ENCODE measurements at regions not wholly inside any gene's neighbourhood (a gene's known extent, or its start where the extent isn't known, plus 50 kb on each side); places are given as distances from the start of the nearest gene placed in this dataset.

DNA sequence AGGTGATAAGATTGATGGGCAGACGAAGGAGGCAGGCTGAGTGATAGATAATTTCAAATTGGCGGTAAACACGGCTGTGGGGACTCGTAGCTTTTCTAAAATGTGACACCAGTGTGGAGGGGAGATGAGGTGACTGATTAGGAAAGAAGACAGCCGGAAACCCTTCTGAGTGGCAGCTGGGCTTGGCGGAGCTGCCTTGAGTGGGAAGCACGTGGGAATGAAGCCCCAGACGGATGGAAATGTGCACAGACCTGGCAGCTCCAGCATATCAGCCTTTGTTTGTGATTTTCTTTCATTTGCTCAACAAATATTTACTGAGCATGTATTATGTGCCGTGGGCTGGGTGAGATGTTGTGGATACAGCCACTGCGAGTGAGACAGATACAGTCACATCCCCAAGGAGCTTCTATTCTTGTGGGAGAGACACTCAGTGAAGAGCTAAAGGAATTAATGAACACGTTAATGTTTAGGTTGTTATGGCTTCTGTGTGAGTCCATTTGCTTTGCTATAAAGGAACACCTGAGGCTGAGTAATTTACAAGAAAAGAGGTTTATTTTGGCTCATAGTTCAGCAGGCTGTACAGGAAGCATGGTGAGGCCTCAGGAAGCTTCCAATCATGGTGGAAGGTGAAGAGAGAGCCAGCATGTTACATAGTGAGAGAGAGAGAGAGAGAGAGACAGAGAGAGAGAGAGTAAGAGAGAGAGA lies 65.5 kb upstream of the LHX5 start:
- peaks cover 17% of the 10 kb centered on the region for H3K27me3 Mint-ChIP-seq (ENCODE audit: insufficient read depth, unreplicated experiment)
- no TSS peak for BruUV-seq (replicated peaks)
- Histone ChIP-seq H3K9me3 (no peaks in the 10 kb centered on the region), H3K27me3 (replicated peaks; ENCODE audit: control insufficient read depth, insufficient read depth, low read length) (no peaks in the 10 kb centered on the region; the same call in none of the 2 replicates), H3K4me1 (no peaks in the 10 kb centered on the region), H3K36me3 (ENCODE audit: control insufficient read depth, insufficient read depth, low read length) (no peaks in the 10 kb centered on the region), H3K4me3 (ENCODE audit: low read depth, low read length) (no peak overlapping the region)
- H3K36me3 Mint-ChIP-seq (ENCODE audit: insufficient read depth, unreplicated experiment) = no peaks in the 10 kb centered on the region
- no peak for DNase-seq
- TF ChIP-seq, protein P1, sequence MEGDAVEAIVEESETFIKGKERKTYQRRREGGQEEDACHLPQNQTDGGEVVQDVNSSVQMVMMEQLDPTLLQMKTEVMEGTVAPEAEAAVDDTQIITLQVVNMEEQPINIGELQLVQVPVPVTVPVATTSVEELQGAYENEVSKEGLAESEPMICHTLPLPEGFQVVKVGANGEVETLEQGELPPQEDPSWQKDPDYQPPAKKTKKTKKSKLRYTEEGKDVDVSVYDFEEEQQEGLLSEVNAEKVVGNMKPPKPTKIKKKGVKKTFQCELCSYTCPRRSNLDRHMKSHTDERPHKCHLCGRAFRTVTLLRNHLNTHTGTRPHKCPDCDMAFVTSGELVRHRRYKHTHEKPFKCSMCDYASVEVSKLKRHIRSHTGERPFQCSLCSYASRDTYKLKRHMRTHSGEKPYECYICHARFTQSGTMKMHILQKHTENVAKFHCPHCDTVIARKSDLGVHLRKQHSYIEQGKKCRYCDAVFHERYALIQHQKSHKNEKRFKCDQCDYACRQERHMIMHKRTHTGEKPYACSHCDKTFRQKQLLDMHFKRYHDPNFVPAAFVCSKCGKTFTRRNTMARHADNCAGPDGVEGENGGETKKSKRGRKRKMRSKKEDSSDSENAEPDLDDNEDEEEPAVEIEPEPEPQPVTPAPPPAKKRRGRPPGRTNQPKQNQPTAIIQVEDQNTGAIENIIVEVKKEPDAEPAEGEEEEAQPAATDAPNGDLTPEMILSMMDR (IDR thresholded peaks at IDR 0.05; ENCODE audit: insufficient read depth in 1 of 2, low read depth in 1 of 2, low read length in 1 of 2, severe bottlenecking in 1 of 2, unreplicated experiment in 1 of 2) = no peak
- H3K4me1 Mint-ChIP-seq (ENCODE audit: low read depth, unreplicated experiment) = no peaks in the 10 kb centered on the region
- peaks cover 11% of the 10 kb centered on the region for H3K9me3 Mint-ChIP-seq (ENCODE audit: unreplicated experiment)
- intact Hi-C loops (cut with micrococcal nuclease; ENCODE audit: unreplicated experiment) = no loop called here
- ChIA-PET CTCF (no interaction called here), POLR2A (no interaction called here)
- no peak overlapping the region for H3K4me3 Mint-ChIP-seq (ENCODE audit: unreplicated experiment)
- H3K27ac Mint-ChIP-seq (ENCODE audit: unreplicated experiment) = no peak overlapping the region

DNA sequence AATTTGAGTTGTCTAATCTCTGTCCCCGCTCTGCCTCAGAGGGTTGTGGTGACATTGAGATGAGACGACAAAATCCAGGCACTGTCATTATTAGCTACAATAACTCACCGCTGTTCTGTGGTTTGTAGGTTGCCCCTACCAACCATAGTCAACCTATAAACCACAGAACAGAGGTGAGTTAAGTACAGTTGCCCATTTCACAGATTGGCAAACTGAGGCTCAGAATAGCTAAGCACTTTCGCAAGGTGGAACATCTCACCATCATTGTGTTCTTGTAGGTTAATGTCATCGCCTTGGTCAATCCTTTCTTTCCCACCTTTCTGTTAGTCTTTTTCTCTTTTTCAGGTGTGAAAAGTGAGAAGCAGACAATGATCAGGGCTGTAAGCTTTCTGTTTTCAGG lies 63.4 kb upstream of the LHX5 start:
- Histone ChIP-seq H3K27me3 (replicated peaks; ENCODE audit: control insufficient read depth, insufficient read depth, low read length) (no peaks in the 10 kb centered on the region; the same call in none of the 2 replicates), H3K4me1 (no peaks in the 10 kb centered on the region), H3K9me3 (no peaks in the 10 kb centered on the region), H3K4me3 (ENCODE audit: low read depth, low read length) (no peak overlapping the region), H3K36me3 (ENCODE audit: control insufficient read depth, insufficient read depth, low read length) (no peaks in the 10 kb centered on the region)
- ChIA-PET CTCF (no interaction called here), POLR2A (no interaction called here)
- no peaks in the 10 kb centered on the region for H3K36me3 Mint-ChIP-seq (ENCODE audit: insufficient read depth, unreplicated experiment)
- TF ChIP-seq, protein P1 (IDR thresholded peaks at IDR 0.05; ENCODE audit: insufficient read depth in 1 of 2, low read depth in 1 of 2, low read length in 1 of 2, severe bottlenecking in 1 of 2, unreplicated experiment in 1 of 2) = no peak
- H3K4me3 Mint-ChIP-seq (ENCODE audit: unreplicated experiment) = no peak overlapping the region
- no peaks in the 10 kb centered on the region for H3K4me1 Mint-ChIP-seq (ENCODE audit: low read depth, unreplicated experiment)
- DNase-seq = no peak
- H3K9me3 Mint-ChIP-seq (ENCODE audit: unreplicated experiment) = peaks cover 11% of the 10 kb centered on the region
- BruUV-seq (replicated peaks) = no TSS peak
- intact Hi-C loops (cut with micrococcal nuclease; ENCODE audit: unreplicated experiment) = no loop called here
- peaks cover 19% of the 10 kb centered on the region for H3K27me3 Mint-ChIP-seq (ENCODE audit: insufficient read depth, unreplicated experiment)
- no peak overlapping the region for H3K27ac Mint-ChIP-seq (ENCODE audit: unreplicated experiment)

DNA sequence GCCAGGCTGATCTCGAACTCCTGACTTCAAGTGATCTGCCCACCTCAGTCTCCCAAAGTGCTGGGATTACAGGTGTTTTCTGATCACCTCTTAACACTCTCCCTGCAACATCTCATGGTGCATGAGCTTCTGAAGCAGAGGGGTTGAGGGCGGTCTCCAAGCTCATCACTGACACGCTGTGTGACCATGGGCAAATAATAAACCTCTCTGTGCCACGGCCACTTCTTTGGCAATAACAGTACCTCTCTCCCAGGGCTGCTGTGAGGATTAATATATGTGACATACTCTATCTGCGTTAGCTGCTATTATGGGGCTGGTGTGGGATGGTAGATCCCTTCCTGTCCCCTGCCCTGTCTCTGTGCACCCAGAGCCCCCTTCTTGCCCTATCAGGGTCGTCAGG lies 62.9 kb upstream of the LHX5 start:
- no TSS peak for BruUV-seq (replicated peaks)
- no peak overlapping the region for H3K27ac Mint-ChIP-seq (ENCODE audit: unreplicated experiment)
- Histone ChIP-seq H3K36me3 (ENCODE audit: control insufficient read depth, insufficient read depth, low read length) (no peaks in the 10 kb centered on the region), H3K9me3 (no peaks in the 10 kb centered on the region), H3K4me1 (no peaks in the 10 kb centered on the region), H3K27me3 (replicated peaks; ENCODE audit: control insufficient read depth, insufficient read depth, low read length) (no peaks in the 10 kb centered on the region; the same call in none of the 2 replicates), H3K4me3 (ENCODE audit: low read depth, low read length) (no peak overlapping the region)
- H3K9me3 Mint-ChIP-seq (ENCODE audit: unreplicated experiment) = peaks cover 11% of the 10 kb centered on the region
- DNase-seq = no peak
- ChIA-PET CTCF (no interaction called here), POLR2A (no interaction called here)
- intact Hi-C loops (cut with micrococcal nuclease; ENCODE audit: unreplicated experiment) = no loop called here
- H3K4me1 Mint-ChIP-seq (ENCODE audit: low read depth, unreplicated experiment) = no peaks in the 10 kb centered on the region
- no peak overlapping the region for H3K4me3 Mint-ChIP-seq (ENCODE audit: unreplicated experiment)
- H3K27me3 Mint-ChIP-seq (ENCODE audit: insufficient read depth, unreplicated experiment) = peaks cover 19% of the 10 kb centered on the region
- no peaks in the 10 kb centered on the region for H3K36me3 Mint-ChIP-seq (ENCODE audit: insufficient read depth, unreplicated experiment)
- TF ChIP-seq, protein P1 (IDR thresholded peaks at IDR 0.05; ENCODE audit: insufficient read depth in 1 of 2, low read depth in 1 of 2, low read length in 1 of 2, severe bottlenecking in 1 of 2, unreplicated experiment in 1 of 2) = no peak

Measured in Caco-2 (cell line).